Neural progenitor cell (in vitro differentiated cells): ENCODE measurements at regions not wholly inside any gene's neighbourhood (a gene's known extent, or its start where the extent isn't known, plus 50 kb on each side); places are given as distances from the start of the nearest gene placed in this dataset.

Source experiments
- DNase-seq: peaks from one replicate; pipeline ENCODE4 v3.0.0-alpha.2; 2016; ENCODE audit warnings: low spot score
- H2AFZ ChIP-seq: fragments of 200-600 bp; sonication (generic); replicated peaks from 2 replicates; pipeline ENCODE4 v1.6.1; 2016; ENCODE audit warnings: antibody characterized with exemption
- H3F3A ChIP-seq: fragments of 200-600 bp; sonication (generic); 2 replicates; pipeline ENCODE4 v1.6.1; 2016; ENCODE audit warnings: antibody characterized with exemption, low read depth
- H3K27ac ChIP-seq: fragments of 200-600 bp; sonication (generic); 2 replicates; pipeline ENCODE4 v1.5.1; 2016; ENCODE audit warnings: mild to moderate bottlenecking
- H3K27me3 ChIP-seq: fragments of 200-600 bp; sonication (generic); 2 replicates; pipeline ENCODE4 v1.6.1; 2016; ENCODE audit warnings: mild to moderate bottlenecking, moderate library complexity
- H3K36me3 ChIP-seq: fragments of 200-600 bp; sonication (generic); 2 replicates; pipeline ENCODE4 v1.5.1; 2016
- H3K4me1 ChIP-seq: fragments of 200-600 bp; sonication (generic); 2 replicates; pipeline ENCODE4 v1.6.1; 2016; ENCODE audit warnings: mixed run types
- H3K4me2 ChIP-seq: fragments of 200-600 bp; sonication (generic); 2 replicates; pipeline ENCODE4 v1.6.1; 2016
- H3K4me3 ChIP-seq: fragments of 200-600 bp; sonication (generic); 2 replicates; pipeline ENCODE4 v1.5.1; 2016
- H3K79me2 ChIP-seq: fragments of 200-600 bp; sonication (generic); 2 replicates; pipeline ENCODE4 v1.6.1; 2016; ENCODE audit warnings: low read depth
- H3K9ac ChIP-seq: fragments of 200-600 bp; sonication (generic); 2 replicates; pipeline ENCODE4 v1.6.1; 2016
- H3K9me3 ChIP-seq: fragments of 200-600 bp; sonication (generic); 2 replicates; pipeline ENCODE4 v1.5.1; 2016; ENCODE audit warnings: low read depth
- H4K20me1 ChIP-seq: fragments of 200-600 bp; sonication (generic); 2 replicates; pipeline ENCODE4 v1.6.1; 2016; ENCODE audit warnings: low read depth
- H3K27ac Mint-ChIP-seq: 3 replicates; pipeline ENCODE4 v1.8.0; 2021; ENCODE audit warnings: mixed read lengths
- H3K27me3 Mint-ChIP-seq: 2 replicates; pipeline ENCODE4 v1.8.0; 2022; ENCODE audit warnings: low read depth, mild to moderate bottlenecking, inconsistent platforms, moderate library complexity, mixed read lengths; ENCODE audit not compliant: insufficient read depth
- H3K36me3 Mint-ChIP-seq: 3 replicates; pipeline ENCODE4 v1.8.0; 2021; ENCODE audit warnings: mixed read lengths
- H3K4me1 Mint-ChIP-seq: 3 replicates; pipeline ENCODE4 v1.8.0; 2021; ENCODE audit warnings: mixed read lengths
- H3K4me3 Mint-ChIP-seq: 3 replicates; pipeline ENCODE4 v1.8.0; 2021; ENCODE audit warnings: mild to moderate bottlenecking, moderate library complexity, mixed read lengths
- H3K9me3 Mint-ChIP-seq: 3 replicates; pipeline ENCODE4 v1.8.0; 2020; ENCODE audit warnings: mixed read lengths
- CTCF ChIP-seq: fragments of 200-600 bp; sonication (generic); IDR thresholded peaks from 2 replicates; pipeline ENCODE4 v1.5.1; 2017; ENCODE audit warnings: antibody characterized with exemption, mild to moderate bottlenecking
- EZH2 ChIP-seq: fragments of 200-600 bp; sonication (generic); IDR thresholded peaks from 2 replicates; pipeline ENCODE4 v1.6.1; 2017; ENCODE audit warnings: antibody characterized with exemption, mild to moderate bottlenecking, moderate library complexity
- EZH2phosphoT487 ChIP-seq: fragments of 200-600 bp; sonication (generic); IDR thresholded peaks from 2 replicates; pipeline ENCODE4 v1.6.1; 2017; ENCODE audit warnings: antibody characterized with exemption

GRCh38 chrX:69077895-69078455, 87.3 kb downstream of the PJA1 start:
- Histone ChIP-seq H3K9me3 (no peaks in the 10 kb centered on the region), H3K9ac (no peak overlapping the region), H4K20me1 (no peaks in the 10 kb centered on the region), H3K4me1 (peaks cover 2% of the 10 kb centered on the region), H3K79me2 (no peaks in the 10 kb centered on the region), H3F3A (no peaks in the 10 kb centered on the region), H3K27ac (no peak overlapping the region), H3K4me3 (no peak overlapping the region), H3K27me3 (no peaks in the 10 kb centered on the region), H3K36me3 (no peaks in the 10 kb centered on the region), H3K4me2 (no peak overlapping the region), H2AFZ (no peak overlapping the region)
- H3K4me1 Mint-ChIP-seq: peaks cover 14% of the 10 kb centered on the region
- peaks cover 3% of the 10 kb centered on the region for H3K27me3 Mint-ChIP-seq
- H3K27ac Mint-ChIP-seq: no peak overlapping the region
- H3K9me3 Mint-ChIP-seq: peaks cover 5% of the 10 kb centered on the region
- TF ChIP-seq EZH2 (no peak), CTCF (no peak), EZH2phosphoT487 (no peak)
- H3K4me3 Mint-ChIP-seq: no peak overlapping the region
- H3K36me3 Mint-ChIP-seq: no peaks in the 10 kb centered on the region
- no peak for DNase-seq

- no peaks in the 10 kb centered on the region for H3K9me3 ChIP-seq
- Mint-ChIP-seq H3K4me3 (no peak overlapping the region), H3K36me3 (no peaks in the 10 kb centered on the region), H3K9me3 (peaks cover 3% of the 10 kb centered on the region), H3K4me1 (peaks cover 16% of the 10 kb centered on the region), H3K27ac (no peak overlapping the region), H3K27me3 (peaks cover 3% of the 10 kb centered on the region)
- no peak for TF ChIP-seq EZH2
- TF ChIP-seq CTCF: no peak
- TF ChIP-seq EZH2phosphoT487: no peak
- H3K4me1 ChIP-seq: peaks cover 2% of the 10 kb centered on the region
- H3K9ac ChIP-seq: no peak overlapping the region
- no peak for DNase-seq
- H3K4me3 ChIP-seq: no peak overlapping the region
- no peaks in the 10 kb centered on the region for H3K36me3 ChIP-seq
- no peak overlapping the region for H3K4me2 ChIP-seq
- no peaks in the 10 kb centered on the region for H3K27me3 ChIP-seq
- H3K79me2 ChIP-seq: no peaks in the 10 kb centered on the region
- no peaks in the 10 kb centered on the region for H4K20me1 ChIP-seq
- no peak overlapping the region for H2AFZ ChIP-seq
- H3F3A ChIP-seq: no peaks in the 10 kb centered on the region
- H3K27ac ChIP-seq: no peak overlapping the region
Observed at GRCh38 chrX:69076088-69076487, 89.2 kb downstream of the PJA1 start.

GRCh38 chrX:69074726-69075125, 90.5 kb downstream of the PJA1 start:
- H3K9me3 Mint-ChIP-seq: peaks cover 9% of the 10 kb centered on the region
- Histone ChIP-seq H3K4me2 (no peak overlapping the region), H2AFZ (no peak overlapping the region), H3K9ac (no peak overlapping the region), H3K36me3 (no peaks in the 10 kb centered on the region), H3K27me3 (no peaks in the 10 kb centered on the region), H3K4me3 (no peak overlapping the region), H4K20me1 (no peaks in the 10 kb centered on the region), H3K9me3 (no peaks in the 10 kb centered on the region), H3K4me1 (no peaks in the 10 kb centered on the region), H3K27ac (no peak overlapping the region), H3K79me2 (no peaks in the 10 kb centered on the region), H3F3A (no peaks in the 10 kb centered on the region)
- no peak overlapping the region for H3K4me3 Mint-ChIP-seq
- H3K36me3 Mint-ChIP-seq: no peaks in the 10 kb centered on the region
- no peak overlapping the region for H3K27ac Mint-ChIP-seq
- no peak for TF ChIP-seq EZH2
- TF ChIP-seq EZH2phosphoT487: no peak
- TF ChIP-seq CTCF: no peak
- peaks cover 6% of the 10 kb centered on the region for H3K27me3 Mint-ChIP-seq
- DNase-seq: no peak
- peaks cover 8% of the 10 kb centered on the region for H3K4me1 Mint-ChIP-seq
